A549 (cell line): ENCODE measurements at regions not wholly inside any gene's neighbourhood (a gene's known extent, or its start where the extent isn't known, plus 50 kb on each side); places are given as distances from the start of the nearest gene placed in this dataset.

ENCODE experiments used
- ATAC-seq, 2 experiments: fragments of 200-7000 bp in 1 of 2; fragments of >200 bp in 1 of 2; cut with Nextera tagmentation in 1 of 2; cut with Tn5 transposase in 1 of 2; 3 replicates each; pipeline versions ENCODE4 v1.8.0 to v1.9.1; 2018 to 2020; ENCODE audit warnings: mild to moderate bottlenecking in 1 of 2, moderate library complexity in 1 of 2
- CTCF ChIA-PET: fragments of 300-600 bp; sonication (Branson Sonifier 250); formaldehyde crosslinking; extraction: SDS; loops from one replicate; lab custom pipeline; 2021; ENCODE audit warnings: antibody characterized with exemption, inconsistent platforms; lab: Yijun Ruan, JAX
- POLR2A ChIA-PET: fragments of 350-600 bp; formaldehyde crosslinking; extraction: SDS; loops from one replicate; lab custom pipeline; 2021; ENCODE audit warnings: antibody characterized with exemption, inconsistent platforms; lab: Yijun Ruan, JAX
- DNase-seq, 2 experiments: peaks; one replicate each; pipeline versions ENCODE4 v3.0.0 to v3.0.0-alpha.2; 2011 to 2016; ENCODE audit warnings: low read depth in 1 of 2, low spot score in 1 of 2
- FAIRE-seq: peaks from 2 replicates; lab custom pipeline; 2011; peaks lifted over from hg19 to GRCh38; lab: Jason Lieb, UNC
- H3K27ac ChIP-seq, 2 experiments: fragments of >200 bp; sonication (Bioruptor Twin); formaldehyde crosslinking; 3 replicates each; pipeline ENCODE4 v1.5.1; 2016 to 2017
- H3K4me1 ChIP-seq: fragments of >200 bp; sonication (Bioruptor Twin); formaldehyde crosslinking; 3 replicates; pipeline ENCODE4 v1.6.1; 2016
- H3K4me2 ChIP-seq: fragments of >200 bp; sonication (Bioruptor Twin); formaldehyde crosslinking; 3 replicates; pipeline ENCODE4 v1.6.1; 2016
- H3K4me3 ChIP-seq: fragments of >200 bp; sonication (Bioruptor Twin); formaldehyde crosslinking; 3 replicates; pipeline ENCODE4 v1.5.1; 2016
- H3K9me3 ChIP-seq: fragments of >200 bp; sonication (Bioruptor Twin); formaldehyde crosslinking; 3 replicates; pipeline ENCODE4 v1.6.1; 2016
- BCL3 ChIP-seq: fragments of >200 bp; sonication (Bioruptor Twin); formaldehyde crosslinking; IDR thresholded peaks from 3 replicates; pipeline ENCODE4 v1.6.1; 2016
- CBX2 ChIP-seq: fragments of 200-600 bp; sonication (generic); IDR thresholded peaks from 2 replicates; pipeline ENCODE4 v1.6.1; 2016; ENCODE audit warnings: low read depth, mild to moderate bottlenecking, borderline replicate concordance
- CBX8 ChIP-seq: fragments of 200-600 bp; sonication (generic); IDR thresholded peaks from 2 replicates; pipeline ENCODE4 v1.6.1; 2016
- CHD2 ChIP-seq: fragments of 150-350 bp; IDR thresholded peaks from 2 replicates; pipeline ENCODE4 v1.6.1; 2014; ENCODE audit warnings: low read length; ENCODE audit not compliant: partially characterized antibody
- CTCF ChIP-seq: fragments of >200 bp; sonication (Bioruptor Twin); formaldehyde crosslinking; IDR thresholded peaks from 3 replicates; pipeline ENCODE4 v1.5.1; 2016
- EHF ChIP-seq: fragments of 250-450 bp; sonication (Bioruptor Pico); IDR thresholded peaks from 2 replicates; pipeline ENCODE4 v1.5.0; 2020; ENCODE audit warnings: mild to moderate bottlenecking
- FOSB ChIP-seq: fragments of 250-450 bp; sonication (Bioruptor Pico); IDR thresholded peaks from 2 replicates; pipeline ENCODE4 v1.5.0; 2020; ENCODE audit warnings: mild to moderate bottlenecking, moderate library complexity
- FOXS1 ChIP-seq: fragments of 250-450 bp; sonication (Bioruptor Pico); IDR thresholded peaks from 2 replicates; pipeline ENCODE4 v1.5.0; 2020; ENCODE audit warnings: mild to moderate bottlenecking, moderate library complexity
- HEYL ChIP-seq: fragments of 250-450 bp; sonication (Bioruptor Pico); IDR thresholded peaks from 2 replicates; pipeline ENCODE4 v1.8.0; 2021; ENCODE audit warnings: mild to moderate bottlenecking, moderate library complexity
- HOXA7 ChIP-seq: fragments of 250-450 bp; sonication (Bioruptor Pico); IDR thresholded peaks from 2 replicates; pipeline ENCODE4 v1.5.0; 2020; ENCODE audit warnings: mild to moderate bottlenecking, moderate library complexity
- HOXB13 ChIP-seq: fragments of 250-450 bp; sonication (Bioruptor Pico); IDR thresholded peaks from 2 replicates; pipeline ENCODE4 v1.5.0; 2020; ENCODE audit warnings: low read depth, mild to moderate bottlenecking, moderate library complexity
- JUN ChIP-seq, 2 experiments: fragments of >200 bp; sonication (Bioruptor Twin); formaldehyde crosslinking; IDR thresholded peaks; 2 replicates in 1 of 2; 3 replicates in 1 of 2; pipeline ENCODE4 v1.6.1; 2016 to 2017
- JUNB ChIP-seq: fragments of >200 bp; sonication (Bioruptor Twin); formaldehyde crosslinking; IDR thresholded peaks from 2 replicates; pipeline ENCODE4 v1.6.1; 2016
- KDM1A ChIP-seq: fragments of 200-600 bp; sonication (generic); IDR thresholded peaks from 2 replicates; pipeline ENCODE4 v1.6.1; 2016; ENCODE audit warnings: low read depth, mild to moderate bottlenecking
- MAZ ChIP-seq: fragments of 150-350 bp; IDR thresholded peaks from 2 replicates; pipeline ENCODE4 v1.6.1; 2014; ENCODE audit warnings: antibody characterized with exemption, low read depth, low read length, borderline replicate concordance
- MYC ChIP-seq: IDR thresholded peaks from 2 replicates; pipeline ENCODE4 v1.6.1; 2012; ENCODE audit warnings: mild to moderate bottlenecking, inconsistent platforms, low read length, improper control_type of control experiment, borderline replicate concordance
- NFE2L2 ChIP-seq: fragments of 150-350 bp; conservative IDR thresholded peaks from 2 replicates; pipeline ENCODE4 v1.6.1; 2014; ENCODE audit warnings: low read length
- NR3C1 ChIP-seq: fragments of >200 bp; sonication (Bioruptor Twin); formaldehyde crosslinking; IDR thresholded peaks from 3 replicates; pipeline ENCODE4 v1.6.1; 2017
- PHF8 ChIP-seq: fragments of 200-600 bp; sonication (generic); IDR thresholded peaks from 2 replicates; pipeline ENCODE4 v1.6.1; 2016; ENCODE audit warnings: low read depth, mild to moderate bottlenecking, antibody characterized with exemption, moderate library complexity, borderline replicate concordance
- RARB ChIP-seq: fragments of 250-450 bp; sonication (Bioruptor Pico); IDR thresholded peaks from 2 replicates; pipeline ENCODE4 v1.8.0; 2021; ENCODE audit warnings: mild to moderate bottlenecking, moderate library complexity
- RCOR1 ChIP-seq: fragments of 150-350 bp; IDR thresholded peaks from 2 replicates; pipeline ENCODE4 v1.6.1; 2014; ENCODE audit warnings: antibody characterized with exemption, low read length, low read depth
- RNF2 ChIP-seq: fragments of 200-600 bp; sonication (generic); IDR thresholded peaks from 2 replicates; pipeline ENCODE4 v1.6.1; 2016; ENCODE audit warnings: low read depth, mild to moderate bottlenecking, antibody characterized with exemption, moderate library complexity, borderline replicate concordance
- SREBF2 ChIP-seq: fragments of 450-650 bp; IDR thresholded peaks from 2 replicates; pipeline ENCODE4 v1.6.1; 2014; ENCODE audit warnings: mild to moderate bottlenecking, moderate library complexity
- TP53 ChIP-seq: fragments of 250-450 bp; sonication (Bioruptor Pico); IDR thresholded peaks from 2 replicates; pipeline ENCODE4 v1.5.0; 2021; ENCODE audit warnings: mild to moderate bottlenecking, moderate library complexity
- ZC3H11A ChIP-seq: fragments of 450-650 bp; IDR thresholded peaks from 2 replicates; pipeline ENCODE4 v1.6.1; 2014; ENCODE audit warnings: antibody characterized with exemption, mild to moderate bottlenecking
- ZFP36 ChIP-seq: fragments of 450-650 bp; IDR thresholded peaks from 2 replicates; pipeline ENCODE4 v1.6.1; 2014; ENCODE audit warnings: borderline replicate concordance; ENCODE audit not compliant: partially characterized antibody
- ZSCAN20 ChIP-seq: fragments of 250-450 bp; sonication (Bioruptor Pico); IDR thresholded peaks from 2 replicates; pipeline ENCODE4 v1.8.0; 2022; ENCODE audit warnings: mild to moderate bottlenecking, moderate library complexity
- WGBS: methylation state at CpG from one replicate; pipeline ENCODE4 v1.1.6; 2017; ENCODE audit errors: missing lambda C conversion rate; 5-methylcytosine and 5-hydroxymethylcytosine counted together

- no peaks in the 10 kb centered on the region for H3K4me1 ChIP-seq
- POLR2A ChIA-PET: no interaction called here
- no peak for FAIRE-seq
- no peak overlapping the region for H3K4me3 ChIP-seq
- DNase-seq: no peak
- no peak overlapping the region for H3K27ac ChIP-seq
- H3K4me2 ChIP-seq: no peak overlapping the region
- 84% methylated on average over 2 of the region's 2 CpGs for WGBS
- CTCF ChIA-PET: interaction anchor here (0.5 kb wide), 1 partner anchor 227 kb away, joined by 4 read pairs; no protein-coding TSS in a partner anchor
- ATAC-seq: no peak
- H3K9me3 ChIP-seq: no peaks in the 10 kb centered on the region
- no peak for TF ChIP-seq ZFP36
- no peak for TF ChIP-seq FOXS1 (CRISPR knock-in tag)
These were observed 308.4 kb upstream of the PRKCQ start for GRCh38 chr10:6888434-6888833.

GRCh38 chr10:6885284-6885683 is 305.2 kb upstream of the PRKCQ start:
- ATAC-seq: no peak
- ChIA-PET POLR2A (no interaction called here), CTCF (interaction anchor here (1.5 to 1.7 kb wide), 2 partner anchors 17 to 99 kb away, joined by 3 read pairs; no protein-coding TSS in a partner anchor)
- H3K4me3 ChIP-seq: no peak overlapping the region
- no peak overlapping the region for H3K27ac ChIP-seq
- DNase-seq: no peak
- no peak for FAIRE-seq
- H3K9me3 ChIP-seq: no peaks in the 10 kb centered on the region
- no peak for TF ChIP-seq HEYL (CRISPR knock-in tag)
- TF ChIP-seq MYC: no peak
- TF ChIP-seq HOXA7: no peak
- no peak for TF ChIP-seq EHF (CRISPR knock-in tag)
- no peak for TF ChIP-seq CBX8
- no peak for TF ChIP-seq RARB (CRISPR knock-in tag)
- no peak for TF ChIP-seq CHD2
- TF ChIP-seq HOXB13: no peak
- TF ChIP-seq CBX2: no peak
- no peak for TF ChIP-seq CTCF
- no peak for TF ChIP-seq NR3C1
- no peak for TF ChIP-seq KDM1A
- TF ChIP-seq MAZ: no peak
- no peak for TF ChIP-seq FOSB (CRISPR knock-in tag)
- no peak for TF ChIP-seq RCOR1
- no peak for TF ChIP-seq ZSCAN20 (CRISPR knock-in tag)
- H3K4me2 ChIP-seq: no peak overlapping the region
- WGBS: 93% methylated on average over 2 of the region's 2 CpGs
- no peaks in the 10 kb centered on the region for H3K4me1 ChIP-seq

GRCh38 chr10:6881987-6882386 is 301.9 kb upstream of the PRKCQ start:
- Histone ChIP-seq H3K4me2 (no peak overlapping the region), H3K4me1 (no peaks in the 10 kb centered on the region)
- no peak for FAIRE-seq
- POLR2A ChIA-PET: no interaction called here
- TF ChIP-seq KDM1A: no peak
- TF ChIP-seq BCL3: no peak
- TF ChIP-seq CTCF: no peak
- TF ChIP-seq ZC3H11A: no peak
- TF ChIP-seq TP53 (CRISPR knock-in tag): no peak
- no peak for TF ChIP-seq JUN (IDR thresholded peaks at IDR 0.05)
- TF ChIP-seq RNF2: no peak
- TF ChIP-seq JUNB: no peak
- TF ChIP-seq NFE2L2: no peak
- no peak for TF ChIP-seq HOXB13
- no peak for TF ChIP-seq PHF8
- TF ChIP-seq SREBF2: no peak
- TF ChIP-seq, all 56 proteins: peak for 0
- DNase-seq (no peak), ATAC-seq (no peak)
- no peaks in the 10 kb centered on the region for H3K9me3 ChIP-seq
- no peak overlapping the region for H3K4me3 ChIP-seq
- H3K27ac ChIP-seq: no peak overlapping the region
- WGBS: 89% methylated on average over 1 of the region's 1 CpG
- CTCF ChIA-PET: interaction anchor here (0.6 kb wide), 1 partner anchor 44 kb away, joined by 6 read pairs; no protein-coding TSS in a partner anchor
